Pancreas (tissue), 10 donors: ENCODE measurements at regions not wholly inside any gene's neighbourhood (a gene's known extent, or its start where the extent isn't known, plus 50 kb on each side); places are given as distances from the start of the nearest gene placed in this dataset.

ENCODE experiments used
- ATAC-seq, 4 donors: fragments of 200-7000 bp; cut with Tn5 transposase; one replicate each; pipeline versions ENCODE4 v1.8.0 to v1.9.1; 2020; ENCODE audit warnings: mild to moderate bottlenecking in 4 of 4, moderate library complexity in 4 of 4
- DNase-seq, 6 donors: peaks; one replicate each; pipeline ENCODE4 v3.0.0-alpha.2; 2020
- FAIRE-seq: peaks from 2 replicates; lab custom pipeline; 2012; peaks lifted over from hg19 to GRCh38; lab: Jason Lieb, UNC
- H3K27ac ChIP-seq, 4 donors: fragments of 200-600 bp; sonication (generic); 1 replicate in 3 of 4; 2 replicates in 1 of 4; pipeline versions ENCODE4 v1.5.0 to v1.8.0; 2020
- H3K27me3 ChIP-seq, 4 donors: fragments of 200-600 bp; one replicate each; pipeline ENCODE4 v1.8.0; 2021
- H3K36me3 ChIP-seq, 3 donors: fragments of 200-600 bp; sonication (generic) in 1 of 3; one replicate each; pipeline versions ENCODE4 v1.5.0 to v1.8.0; 2020 to 2021
- H3K4me1 ChIP-seq, 3 donors: fragments of 200-600 bp; one replicate each; pipeline ENCODE4 v1.8.0; 2021
- H3K4me3 ChIP-seq, 4 donors: fragments of 200-600 bp; sonication (generic) in 2 of 4; one replicate each; pipeline versions ENCODE4 v1.5.0 to v1.8.0; 2020 to 2021
- H3K9me3 ChIP-seq, 4 donors: fragments of 200-600 bp; one replicate each; pipeline ENCODE4 v1.8.0; 2021
- CTCF ChIP-seq, 4 donors: fragments of 200-600 bp; sonication (generic) in 3 of 4; IDR thresholded peaks; one replicate each; pipeline versions ENCODE4 v1.5.0 to v1.8.0; 2021; ENCODE audit warnings: antibody characterized with exemption in 4 of 4
- WGBS, 2 donors: extraction: QIAGEN DNeasy Blood & Tissue Kit; methylation state at CpG; one replicate each; pipeline ENCODE4 v1.1.7; 2013; 5-methylcytosine and 5-hydroxymethylcytosine counted together
- intact Hi-C, 3 donors: fragments of 100-400 bp; cut with DNase I; formaldehyde crosslinking; loops; one replicate each; pipeline versions ENCODE4 v1.11.1 to v1.14.2; 2022
- donor health status: healthy with polysubstance abuse.
- donor health status: DM: no; HTN: no; CAD: no; lungs with moderate emphysema.
- donor health status: DM: no; HTN: no; CAD: no.
- donor health status: control.
- donor health status: control.
- donor health status: Bipolar disorder and iron deficiency.
- donor health status: DM: yes; HTN: yes; CAD: no.
- donor health status: DM: no; HTN: no; CAD: no.
- donor health status: DM: no; HTN: no; CAD: no.
- donor health status: DM: yes; HTN: yes; CAD: no.

DNA sequence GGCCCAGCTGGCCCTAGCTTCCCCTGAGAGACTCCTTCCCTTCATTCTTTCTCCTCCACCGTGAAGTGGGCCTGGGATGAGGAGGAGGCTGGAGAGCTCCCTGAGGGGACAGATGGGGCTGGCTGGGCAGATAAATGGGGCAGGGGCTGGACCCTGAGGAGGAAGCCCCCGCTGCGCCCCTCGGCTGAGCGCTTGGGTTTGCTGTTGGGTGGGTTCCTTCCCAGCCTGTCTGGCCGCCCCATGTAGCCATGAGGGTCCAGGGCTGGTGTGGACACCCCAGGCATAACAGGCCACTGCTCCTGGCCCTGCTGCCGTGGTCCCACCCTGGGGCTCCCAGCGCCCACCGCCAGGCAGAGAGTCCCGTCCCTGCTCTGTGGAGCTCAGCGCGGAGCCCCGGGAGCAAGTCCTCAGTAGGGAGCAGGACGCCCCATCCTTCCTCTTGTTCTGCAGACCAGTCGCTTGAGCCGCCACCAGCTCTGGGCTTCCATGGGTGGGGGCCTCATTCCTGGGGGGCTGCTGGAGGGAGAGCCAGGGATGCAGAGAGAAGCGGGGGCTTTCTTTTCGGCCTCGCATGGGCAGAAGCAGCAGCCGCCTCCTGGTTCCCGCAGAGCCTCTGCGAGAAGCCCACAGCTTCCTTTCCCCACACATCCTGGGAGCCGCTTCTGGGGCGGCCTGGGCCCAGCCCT is 266.4 kb upstream of the TCERG1L start:
- no peak overlapping the region for H3K27ac ChIP-seq
- intact Hi-C loops, result no loop called here
- H3K9me3 ChIP-seq, result no peaks in the 10 kb centered on the region
- no peak for FAIRE-seq
- ATAC-seq, result no peak
- no peak for TF ChIP-seq CTCF (IDR thresholded peaks at IDR 0.05)
- no peak overlapping the region for H3K4me3 ChIP-seq
- H3K27me3 ChIP-seq, result no peaks in the 10 kb centered on the region
- no peak for DNase-seq
- no peaks in the 10 kb centered on the region for H3K4me1 ChIP-seq
- H3K36me3 ChIP-seq, result no peaks in the 10 kb centered on the region
- WGBS, 2 donors, result 85 to 96% methylated on average over 21 to 24 of the region's 24 CpGs

GRCh38 chr10:131578472-131578970 is 267.0 kb upstream of the TCERG1L start:
- no peak for TF ChIP-seq CTCF (IDR thresholded peaks at IDR 0.05)
- Histone ChIP-seq H3K9me3 (no peaks in the 10 kb centered on the region), H3K27me3 (no peaks in the 10 kb centered on the region), H3K36me3 (no peaks in the 10 kb centered on the region), H3K27ac (no peak overlapping the region), H3K4me1 (no peaks in the 10 kb centered on the region), H3K4me3 (no peak overlapping the region)
- DNase-seq (no peak), ATAC-seq (no peak), FAIRE-seq (no peak)
- intact Hi-C loops, result no loop called here
- 62 to 79% methylated on average over 16 of the region's 16 CpGs for WGBS, 2 donors

- no peak for DNase-seq
- Histone ChIP-seq H3K36me3 (no peaks in the 10 kb centered on the region), H3K4me1 (no peaks in the 10 kb centered on the region), H3K9me3 (no peaks in the 10 kb centered on the region), H3K27me3 (no peaks in the 10 kb centered on the region), H3K4me3 (no peak overlapping the region), H3K27ac (no peak overlapping the region)
- TF ChIP-seq CTCF (IDR thresholded peaks at IDR 0.05), result no peak
- intact Hi-C loops, result no loop called here
- WGBS, 2 donors, result 73 to 82% methylated on average over 19 of the region's 19 CpGs
- FAIRE-seq, result no peak
- ATAC-seq, result no peak
These were observed 267.9 kb upstream of the TCERG1L start for GRCh38 chr10:131579251-131580071.

DNA sequence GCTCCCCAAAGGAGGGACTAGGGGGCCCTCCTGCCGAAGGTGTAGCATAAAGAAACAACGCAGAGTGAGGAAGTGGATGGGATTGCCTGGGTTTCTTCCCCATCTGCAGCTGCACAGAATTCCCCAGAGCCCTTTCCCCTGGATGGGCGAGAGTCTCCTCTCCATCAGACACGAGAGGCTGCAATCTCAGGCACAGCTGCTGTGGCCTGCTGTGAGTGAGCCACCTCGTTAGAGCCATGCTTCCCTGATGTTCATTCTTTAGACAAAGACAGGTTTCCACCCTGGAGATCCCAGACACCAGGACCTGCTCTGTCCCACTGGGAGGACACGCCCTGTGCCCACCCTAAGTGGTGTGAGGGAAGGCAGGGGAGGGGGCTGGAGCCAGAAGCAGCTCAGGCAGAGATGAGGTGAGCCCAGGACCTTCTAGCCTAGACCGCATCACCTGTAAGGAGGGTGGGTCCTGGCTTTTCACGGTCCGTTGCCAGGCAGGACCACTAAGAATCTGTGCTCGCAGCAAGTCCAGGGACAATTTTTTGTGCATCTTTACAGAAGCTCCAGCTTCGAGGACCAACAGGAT is 268.6 kb upstream of the TCERG1L start:
- Histone ChIP-seq H3K27me3 (no peaks in the 10 kb centered on the region), H3K36me3 (no peaks in the 10 kb centered on the region), H3K4me3 (no peak overlapping the region), H3K9me3 (no peaks in the 10 kb centered on the region), H3K27ac (no peak overlapping the region), H3K4me1 (no peaks in the 10 kb centered on the region)
- no peak for ATAC-seq
- 66 to 81% methylated on average over 11 of the region's 11 CpGs for WGBS, 2 donors
- intact Hi-C loops, result no loop called here
- no peak for FAIRE-seq
- TF ChIP-seq CTCF (IDR thresholded peaks at IDR 0.05), result no peak
- DNase-seq, result no peak
